GM23248 (cell line): ENCODE measurements at regions not wholly inside any gene's neighbourhood (a gene's known extent, or its start where the extent isn't known, plus 50 kb on each side); places are given as distances from the start of the nearest gene placed in this dataset.
A peak's percentile ranks its signal among the peaks of the same experiment; 100 is the strongest.

Source experiments
- DNase-seq: peaks from one replicate; pipeline ENCODE4 v3.0.0-alpha.2; 2015
- H2AFZ ChIP-seq: fragments of 200-600 bp; sonication (generic); 2 replicates; pipeline ENCODE4 v1.6.1; 2016; ENCODE audit warnings: antibody characterized with exemption
- H3F3A ChIP-seq: fragments of 200-600 bp; sonication (generic); 2 replicates; pipeline ENCODE4 v1.6.1; 2016; ENCODE audit warnings: mild to moderate bottlenecking, antibody characterized with exemption, mixed run types; ENCODE audit not compliant: insufficient read depth
- H3K27ac ChIP-seq: fragments of 200-600 bp; sonication (generic); 2 replicates; pipeline ENCODE4 v1.5.1; 2016; ENCODE audit warnings: mild to moderate bottlenecking
- H3K27me3 ChIP-seq: fragments of 200-600 bp; sonication (generic); replicated peaks from 2 replicates; pipeline ENCODE4 v1.6.1; 2016; ENCODE audit warnings: mild to moderate bottlenecking; ENCODE audit not compliant: insufficient read depth
- H3K36me3 ChIP-seq: fragments of 200-600 bp; sonication (generic); 2 replicates; pipeline ENCODE4 v1.6.1; 2016; ENCODE audit warnings: low read depth, mild to moderate bottlenecking
- H3K4me1 ChIP-seq: fragments of 200-600 bp; sonication (generic); 2 replicates; pipeline ENCODE4 v1.6.1; 2016; ENCODE audit warnings: mild to moderate bottlenecking; ENCODE audit not compliant: insufficient read depth
- H3K4me2 ChIP-seq: fragments of 200-600 bp; sonication (generic); one replicate; pipeline ENCODE4 v1.6.1; 2016; ENCODE audit warnings: mild to moderate bottlenecking; ENCODE audit not compliant: unreplicated experiment
- H3K4me3 ChIP-seq: fragments of 200-600 bp; sonication (generic); 2 replicates; pipeline ENCODE4 v1.5.1; 2016; ENCODE audit warnings: mild to moderate bottlenecking
- H3K79me2 ChIP-seq: fragments of 200-600 bp; sonication (generic); 2 replicates; pipeline ENCODE4 v1.6.1; 2016; ENCODE audit warnings: mild to moderate bottlenecking; ENCODE audit not compliant: insufficient read depth
- H3K9ac ChIP-seq: fragments of 200-600 bp; sonication (generic); 2 replicates; pipeline ENCODE4 v1.6.1; 2016; ENCODE audit warnings: mild to moderate bottlenecking
- H3K9me2 ChIP-seq: fragments of 200-600 bp; sonication (generic); 2 replicates; pipeline ENCODE4 v1.6.1; 2016; ENCODE audit warnings: mixed run types, mild to moderate bottlenecking, moderate library complexity; ENCODE audit not compliant: insufficient read depth
- H3K9me3 ChIP-seq: fragments of 200-600 bp; sonication (generic); one replicate; pipeline ENCODE4 v1.6.1; 2017; ENCODE audit warnings: low read depth
- H4K20me1 ChIP-seq: fragments of 200-600 bp; sonication (generic); 2 replicates; pipeline ENCODE4 v1.6.0; 2016; ENCODE audit not compliant: insufficient read depth
- EZH2 ChIP-seq: fragments of 200-600 bp; sonication (generic); IDR thresholded peaks from 2 replicates; pipeline ENCODE4 v1.6.1; 2018; ENCODE audit warnings: antibody characterized with exemption, mild to moderate bottlenecking; ENCODE audit not compliant: insufficient read depth, poor library complexity, severe bottlenecking
- EZH2phosphoT487 ChIP-seq: fragments of 200-600 bp; sonication (generic); IDR thresholded peaks from 2 replicates; pipeline ENCODE4 v1.6.1; 2018; ENCODE audit warnings: antibody characterized with exemption, moderate library complexity, mild to moderate bottlenecking, low read depth; ENCODE audit not compliant: insufficient read depth
- WGBS, 2 experiments: methylation state at CpG; one replicate each; pipeline ENCODE4 v1.1.6; 2015 to 2017; ENCODE audit warnings: low lambda C conversion rate in 2 of 2, low coverage in 1 of 2; ENCODE audit errors: missing lambda C conversion rate in 2 of 2; 5-methylcytosine and 5-hydroxymethylcytosine counted together
- in situ Hi-C: fragments of 300-500 bp; cut with MboI; formaldehyde crosslinking; loops from 2 replicates; pipeline ENCODE4 v1.15.0; 2020

- H3K27me3 ChIP-seq, result no peaks in the 10 kb centered on the region
- in situ Hi-C loops, result no loop called here
These were observed 705.5 kb downstream of the KCNT2 start for GRCh38 chr1:195902779-195903178.

GRCh38 chr1:195899762-195900352, 708.4 kb downstream of the KCNT2 start:
- DNase-seq, result peak; percentile 75
- Histone ChIP-seq H3K36me3 (no peaks in the 10 kb centered on the region), H3K79me2 (no peaks in the 10 kb centered on the region), H3K4me3 (no peak overlapping the region), H4K20me1 (no peaks in the 10 kb centered on the region), H3F3A (no peaks in the 10 kb centered on the region), H3K9me3 (no peaks in the 10 kb centered on the region), H3K27me3 (no peaks in the 10 kb centered on the region), H3K27ac (no peak overlapping the region), H3K9ac (no peak overlapping the region), H2AFZ (no peak overlapping the region), H3K4me1 (no peaks in the 10 kb centered on the region; the same call in 1 of the 2 replicates), H3K9me2 (no peaks in the 10 kb centered on the region), H3K4me2 (no peak overlapping the region)
- in situ Hi-C loops, result no loop called here
- no peak for TF ChIP-seq EZH2
- 0 to 5% methylated on average over 1 of the region's 1 CpG for WGBS, 2 experiments

More at GRCh38 chr1:195902779-195903178, 705.5 kb downstream of the KCNT2 start:
- Histone ChIP-seq H3F3A (no peaks in the 10 kb centered on the region), H3K27ac (no peak overlapping the region), H3K4me3 (no peak overlapping the region), H3K79me2 (no peaks in the 10 kb centered on the region), H3K9me3 (no peaks in the 10 kb centered on the region), H4K20me1 (no peaks in the 10 kb centered on the region), H3K4me2 (no peak overlapping the region), H3K36me3 (no peaks in the 10 kb centered on the region), H2AFZ (no peak overlapping the region), H3K9ac (no peak overlapping the region), H3K9me2 (no peaks in the 10 kb centered on the region), H3K4me1 (no peaks in the 10 kb centered on the region; the same call in none of the 2 replicates)
- TF ChIP-seq EZH2phosphoT487 (no peak), EZH2 (no peak)
- DNase-seq, result no peak
- WGBS, 2 experiments, result 62 to 68% methylated on average over 4 of the region's 4 CpGs

- 62 to 63% methylated on average over 2 of the region's 2 CpGs for WGBS, 2 experiments
- H3K9me3 ChIP-seq, result no peaks in the 10 kb centered on the region
- in situ Hi-C loops, result no loop called here
- H4K20me1 ChIP-seq, result no peaks in the 10 kb centered on the region
- H3K27ac ChIP-seq, result no peak overlapping the region
- H3K4me1 ChIP-seq, result no peaks in the 10 kb centered on the region; the same call in 1 of the 2 replicates
- no peak overlapping the region for H2AFZ ChIP-seq
- no peaks in the 10 kb centered on the region for H3K9me2 ChIP-seq
- no peaks in the 10 kb centered on the region for H3K79me2 ChIP-seq
- H3K27me3 ChIP-seq, result no peaks in the 10 kb centered on the region
- H3K4me2 ChIP-seq, result no peak overlapping the region
- H3F3A ChIP-seq, result no peaks in the 10 kb centered on the region
- no peaks in the 10 kb centered on the region for H3K36me3 ChIP-seq
- DNase-seq, result no peak
- no peak overlapping the region for H3K9ac ChIP-seq
- TF ChIP-seq EZH2, result no peak
- no peak for TF ChIP-seq EZH2phosphoT487
- H3K4me3 ChIP-seq, result no peak overlapping the region
These were observed 709.3 kb downstream of the KCNT2 start for GRCh38 chr1:195898924-195899323.

- Histone ChIP-seq H3K9me3 (no peaks in the 10 kb centered on the region), H3F3A (no peaks in the 10 kb centered on the region), H3K9me2 (no peaks in the 10 kb centered on the region), H3K27me3 (no peaks in the 10 kb centered on the region), H3K9ac (no peak overlapping the region), H3K36me3 (no peaks in the 10 kb centered on the region), H2AFZ (no peak overlapping the region), H3K4me2 (no peak overlapping the region), H3K27ac (no peak overlapping the region), H3K4me3 (no peak overlapping the region), H4K20me1 (no peaks in the 10 kb centered on the region), H3K79me2 (no peaks in the 10 kb centered on the region), H3K4me1 (no peaks in the 10 kb centered on the region; the same call in 1 of the 2 replicates)
- 88 to 90% methylated on average over 3 of the region's 3 CpGs for WGBS, 2 experiments
- in situ Hi-C loops, result no loop called here
- TF ChIP-seq EZH2phosphoT487 (no peak), EZH2 (no peak)
- no peak for DNase-seq
These were observed 709.9 kb downstream of the KCNT2 start for GRCh38 chr1:195898373-195898772.
